CD14-positive monocyte (primary cell): ENCODE measurements at regions not wholly inside any gene's neighbourhood (a gene's known extent, or its start where the extent isn't known, plus 50 kb on each side); places are given as distances from the start of the nearest gene placed in this dataset.

Source experiments
- DNase-seq, 3 donors: peaks; one replicate each; pipeline ENCODE4 v3.0.0-alpha.2; 2011 to 2022
- H2AFZ ChIP-seq: 2 replicates; pipeline ENCODE4 v1.6.0; 2012; ENCODE audit warnings: mild to moderate bottlenecking, low read depth, low read length, inconsistent platforms; ENCODE audit not compliant: insufficient read depth, poor library complexity, severe bottlenecking
- H3K27ac ChIP-seq, 2 donors: 1 replicate in 1 of 2; 2 replicates in 1 of 2; pipeline ENCODE4 v1.5.1; 2012 to 2013; ENCODE audit warnings: low read length in 2 of 2, control low read depth in 1 of 2, inconsistent platforms in 1 of 2, low read depth in 1 of 2, mild to moderate bottlenecking in 1 of 2
- H3K27me3 ChIP-seq, 2 donors: one replicate each; pipeline versions ENCODE4 v1.6.0 to v1.6.1; 2011 to 2013; ENCODE audit warnings: low read length in 2 of 2; ENCODE audit not compliant: control insufficient read depth in 2 of 2, insufficient read depth in 2 of 2
- H3K36me3 ChIP-seq, 2 donors: replicated peaks in 1 of 2; 1 replicate in 1 of 2; 2 replicates in 1 of 2; pipeline versions ENCODE4 v1.5.1 to v1.6.1; 2012 to 2013; ENCODE audit warnings: low read length in 2 of 2, control low read depth in 1 of 2, inconsistent platforms in 1 of 2, mild to moderate bottlenecking in 1 of 2; ENCODE audit not compliant: insufficient read depth in 2 of 2, control insufficient read depth in 1 of 2
- H3K4me1 ChIP-seq, 2 donors: 1 replicate in 1 of 2; 2 replicates in 1 of 2; pipeline versions ENCODE4 v1.5.1 to v1.6.1; 2012 to 2013; ENCODE audit warnings: low read length in 2 of 2, control low read depth in 1 of 2, inconsistent platforms in 1 of 2, mild to moderate bottlenecking in 1 of 2, moderate library complexity in 1 of 2; ENCODE audit not compliant: insufficient read depth in 2 of 2, control insufficient read depth in 1 of 2
- H3K4me2 ChIP-seq: replicated peaks from 2 replicates; pipeline ENCODE3; 2012; ENCODE audit warnings: low read length, moderate library complexity, mild to moderate bottlenecking; ENCODE audit not compliant: poor library complexity, severe bottlenecking; ENCODE audit errors: extremely low read depth
- H3K4me3 ChIP-seq, 3 experiments: fragments of 200-600 bp in 1 of 3; sonication (generic) in 1 of 3; replicated peaks in 1 of 3; 1 replicate in 2 of 3; 2 replicates in 1 of 3; pipeline ENCODE4 v1.5.1; 2011 to 2013; ENCODE audit warnings: low read length in 3 of 3, mild to moderate bottlenecking in 3 of 3, control low read depth in 2 of 3, low read depth in 2 of 3, inconsistent platforms in 1 of 3, moderate library complexity in 1 of 3
- H3K79me2 ChIP-seq: 2 replicates; pipeline ENCODE4 v1.6.0; 2012; ENCODE audit warnings: mild to moderate bottlenecking, control low read depth, inconsistent platforms, low read length, moderate library complexity; ENCODE audit not compliant: insufficient read depth
- H3K9ac ChIP-seq: 2 replicates; pipeline ENCODE4 v1.6.0; 2017; ENCODE audit warnings: low read length, mild to moderate bottlenecking; ENCODE audit not compliant: insufficient read depth, poor library complexity, severe bottlenecking
- H3K9me3 ChIP-seq, 2 donors: replicated peaks in 1 of 2; 1 replicate in 1 of 2; 2 replicates in 1 of 2; pipeline versions ENCODE4 v1.5.1 to v1.6.1; 2012 to 2013; ENCODE audit warnings: low read length in 2 of 2, control low read depth in 1 of 2; ENCODE audit not compliant: control insufficient read depth in 1 of 2, insufficient read depth in 1 of 2
- H4K20me1 ChIP-seq: 2 replicates; pipeline ENCODE4 v1.6.0; 2012; ENCODE audit warnings: mild to moderate bottlenecking, low read length, control low read depth, moderate library complexity; ENCODE audit not compliant: insufficient read depth
- H3K27ac Mint-ChIP-seq, 7 donors: one replicate each; pipeline ENCODE4 v1.8.0; 2020; ENCODE audit warnings: mild to moderate bottlenecking in 7 of 7, mixed read lengths in 7 of 7, moderate library complexity in 6 of 7, inconsistent platforms in 2 of 7
- H3K27me3 Mint-ChIP-seq, 3 donors: one replicate each; pipeline ENCODE4 v1.8.0; 2021 to 2022; ENCODE audit warnings: low read depth in 3 of 3, mild to moderate bottlenecking in 3 of 3, mixed read lengths in 3 of 3, moderate library complexity in 3 of 3, inconsistent platforms in 1 of 3
- H3K36me3 Mint-ChIP-seq, 2 donors: one replicate each; pipeline ENCODE4 v1.8.0; 2020; ENCODE audit warnings: mixed read lengths in 2 of 2, inconsistent platforms in 1 of 2, mild to moderate bottlenecking in 1 of 2
- H3K4me1 Mint-ChIP-seq: one replicate; pipeline ENCODE4 v1.8.0; 2020; ENCODE audit warnings: mild to moderate bottlenecking, mixed read lengths
- H3K4me3 Mint-ChIP-seq, 2 donors: one replicate each; pipeline ENCODE4 v1.8.0; 2020; ENCODE audit warnings: mild to moderate bottlenecking in 2 of 2, mixed read lengths in 2 of 2, moderate library complexity in 1 of 2
- H3K9me3 Mint-ChIP-seq, 7 donors: one replicate each; pipeline ENCODE4 v1.8.0; 2020 to 2022; ENCODE audit warnings: mixed read lengths in 7 of 7, mild to moderate bottlenecking in 6 of 7, moderate library complexity in 6 of 7, inconsistent platforms in 2 of 7
- WGBS: methylation state at CpG from one replicate; pipeline ENCODE4 v1.1.5; 2013; ENCODE audit warnings: missing lambda C conversion rate; ENCODE audit not compliant: insufficient coverage; 5-methylcytosine and 5-hydroxymethylcytosine counted together
- intact Hi-C, 2 donors: fragments of 100-400 bp; cut with micrococcal nuclease; formaldehyde crosslinking; loops; one replicate each; pipeline versions ENCODE4 v1.15.0 to v1.15.1; 2023
- TF ChIP-seq, protein P1 (sequence below): fragments of 200-600 bp; IDR thresholded peaks from one replicate; pipeline ENCODE4 v1.8.0; 2022; ENCODE audit warnings: antibody characterized with exemption, mild to moderate bottlenecking

DNA sequence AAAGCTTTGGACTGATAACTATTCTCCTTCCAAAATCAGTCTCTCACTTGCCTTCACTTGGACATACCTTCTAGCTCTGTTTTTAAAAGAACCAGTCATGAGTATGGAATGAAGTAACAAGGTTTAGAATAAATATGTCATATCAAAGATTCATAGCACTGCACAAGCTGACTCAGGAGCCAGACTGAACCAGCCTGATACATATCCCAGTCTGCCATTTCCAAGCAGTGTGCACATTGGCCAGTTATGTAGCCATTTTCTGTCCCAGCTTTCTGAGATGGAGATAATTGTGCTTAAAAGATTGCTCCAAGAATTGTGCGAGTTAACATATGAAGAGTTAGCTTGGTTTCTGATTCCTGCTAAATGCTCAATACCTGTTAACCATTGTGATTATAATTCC is 311.3 kb downstream of the C11orf87 start:
- Histone ChIP-seq H3K36me3 (no peaks in the 10 kb centered on the region), H3K27ac (no peak overlapping the region), H3K4me3 (no peak overlapping the region), H3K9ac (no peak overlapping the region), H3K27me3 (peaks cover 3 to 5% of the 10 kb centered on the region in 2 donors), H2AFZ (no peak overlapping the region), H3K4me1 (no peaks in the 10 kb centered on the region), H3K4me2 (no peak overlapping the region), H3K9me3 (no peaks in the 10 kb centered on the region), H4K20me1 (no peaks in the 10 kb centered on the region), H3K79me2 (no peaks in the 10 kb centered on the region)
- no peak for DNase-seq
- H3K27ac Mint-ChIP-seq = no peak overlapping the region
- TF ChIP-seq, protein P1, sequence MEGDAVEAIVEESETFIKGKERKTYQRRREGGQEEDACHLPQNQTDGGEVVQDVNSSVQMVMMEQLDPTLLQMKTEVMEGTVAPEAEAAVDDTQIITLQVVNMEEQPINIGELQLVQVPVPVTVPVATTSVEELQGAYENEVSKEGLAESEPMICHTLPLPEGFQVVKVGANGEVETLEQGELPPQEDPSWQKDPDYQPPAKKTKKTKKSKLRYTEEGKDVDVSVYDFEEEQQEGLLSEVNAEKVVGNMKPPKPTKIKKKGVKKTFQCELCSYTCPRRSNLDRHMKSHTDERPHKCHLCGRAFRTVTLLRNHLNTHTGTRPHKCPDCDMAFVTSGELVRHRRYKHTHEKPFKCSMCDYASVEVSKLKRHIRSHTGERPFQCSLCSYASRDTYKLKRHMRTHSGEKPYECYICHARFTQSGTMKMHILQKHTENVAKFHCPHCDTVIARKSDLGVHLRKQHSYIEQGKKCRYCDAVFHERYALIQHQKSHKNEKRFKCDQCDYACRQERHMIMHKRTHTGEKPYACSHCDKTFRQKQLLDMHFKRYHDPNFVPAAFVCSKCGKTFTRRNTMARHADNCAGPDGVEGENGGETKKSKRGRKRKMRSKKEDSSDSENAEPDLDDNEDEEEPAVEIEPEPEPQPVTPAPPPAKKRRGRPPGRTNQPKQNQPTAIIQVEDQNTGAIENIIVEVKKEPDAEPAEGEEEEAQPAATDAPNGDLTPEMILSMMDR = no peak
- intact Hi-C loops = no loop called here
- WGBS = no CpG with 5 or more reads among the region's 1 CpG
- peaks cover 11% of the 10 kb centered on the region for H3K4me1 Mint-ChIP-seq
- no peak overlapping the region for H3K4me3 Mint-ChIP-seq
- H3K36me3 Mint-ChIP-seq = no peaks in the 10 kb centered on the region
- peaks cover 8 to 11% (median 9%) of the 10 kb centered on the region in 3 donors for H3K27me3 Mint-ChIP-seq
- H3K9me3 Mint-ChIP-seq = peaks cover 0 to 10% (median 2%) of the 10 kb centered on the region in 7 donors

DNA sequence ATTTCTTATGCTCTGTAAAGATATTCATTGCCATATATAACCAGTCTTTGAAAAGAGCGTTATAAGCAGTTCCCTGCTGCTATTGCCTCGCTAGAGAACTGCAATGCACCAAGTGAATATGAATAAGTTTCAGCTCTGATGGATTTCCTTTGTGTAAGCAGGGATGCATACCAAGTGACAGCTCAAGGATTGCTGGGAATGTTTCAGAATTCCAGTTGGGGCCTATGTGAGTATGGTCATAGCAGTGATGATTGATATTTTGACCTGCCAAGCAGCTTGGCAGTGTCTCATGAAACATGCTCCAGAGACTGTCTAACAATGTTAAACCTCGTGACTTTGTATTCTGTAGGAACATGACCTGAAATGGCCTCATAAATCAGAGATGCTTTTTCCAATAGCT is 312.6 kb downstream of the C11orf87 start:
- H3K27me3 Mint-ChIP-seq = peaks cover 2 to 19% (median 8%) of the 10 kb centered on the region in 3 donors
- Histone ChIP-seq H4K20me1 (no peaks in the 10 kb centered on the region), H3K27ac (no peak overlapping the region), H2AFZ (no peak overlapping the region), H3K4me1 (no peaks in the 10 kb centered on the region), H3K27me3 (peaks cover 9 to 11% of the 10 kb centered on the region in 2 donors), H3K79me2 (no peaks in the 10 kb centered on the region), H3K4me2 (no peak overlapping the region), H3K4me3 (no peak overlapping the region), H3K36me3 (no peaks in the 10 kb centered on the region), H3K9me3 (no peaks in the 10 kb centered on the region), H3K9ac (no peak overlapping the region)
- H3K4me3 Mint-ChIP-seq = no peak overlapping the region
- 86% methylated on average over 1 of the region's 3 CpGs for WGBS
- H3K4me1 Mint-ChIP-seq = peaks cover 11% of the 10 kb centered on the region
- intact Hi-C loops = no loop called here
- peaks cover 0 to 10% (median 3%) of the 10 kb centered on the region in 7 donors for H3K9me3 Mint-ChIP-seq
- TF ChIP-seq, protein P1 = no peak
- no peaks in the 10 kb centered on the region for H3K36me3 Mint-ChIP-seq
- H3K27ac Mint-ChIP-seq = no peak overlapping the region
- no peak for DNase-seq
